PC-9 (cell line): ENCODE measurements at regions not wholly inside any gene's neighbourhood (a gene's known extent, or its start where the extent isn't known, plus 50 kb on each side); places are given as distances from the start of the nearest gene placed in this dataset.
"Not testable (repeated sequence)": the region's sequence is repeated elsewhere in the genome, so short reads cannot be mapped to it uniquely, and the experiment has no call there.

Experiments used
- BruUV-seq: library from RNA; stranded (reverse); fragments of 400-500 nt; replicated peaks from 2 replicates; lab custom pipeline; 2021; lab: Mats Ljungman, UMichigan
- CTCF ChIA-PET: fragments of 300-600 bp; sonication (Branson Sonifier 250); formaldehyde crosslinking; loops from one replicate; lab custom pipeline; 2022; ENCODE audit warnings: antibody characterized with exemption; lab: Charles Lee
- POLR2A ChIA-PET: fragments of 300-600 bp; sonication (Branson Sonifier 250); formaldehyde crosslinking; loops from one replicate; lab custom pipeline; 2022; ENCODE audit warnings: antibody characterized with exemption; ENCODE audit not compliant: unreplicated experiment; lab: Charles Lee
- DNase-seq, 2 experiments: peaks; one replicate each; pipeline versions ENCODE4 v3.0.0 to v3.0.0-alpha.2; 2015 to 2022; ENCODE audit warnings: mixed read lengths in 1 of 2
- H2AFZ ChIP-seq: fragments of 200-600 bp; sonication (generic); 2 replicates; pipeline ENCODE4 v1.8.1; 2017; ENCODE audit warnings: antibody characterized with exemption
- H3F3A ChIP-seq: fragments of 200-600 bp; sonication (generic); 2 replicates; pipeline ENCODE4 v1.8.1; 2017; ENCODE audit warnings: antibody characterized with exemption, mild to moderate bottlenecking, low read depth; ENCODE audit not compliant: insufficient read depth
- H3K27ac ChIP-seq: fragments of 200-600 bp; sonication (generic); 2 replicates; pipeline ENCODE4 v1.6.1; 2016; ENCODE audit warnings: mixed run types
- H3K27me3 ChIP-seq: fragments of 200-600 bp; sonication (generic); 2 replicates; pipeline ENCODE4 v1.6.1; 2016; ENCODE audit warnings: low read depth, mixed run types; ENCODE audit not compliant: insufficient read depth
- H3K36me3 ChIP-seq: fragments of 200-600 bp; sonication (generic); 2 replicates; pipeline ENCODE4 v1.6.1; 2016; ENCODE audit warnings: low read depth, mixed run types
- H3K4me1 ChIP-seq: fragments of 200-600 bp; sonication (generic); replicated peaks from 2 replicates; pipeline ENCODE4 v1.6.1; 2016; ENCODE audit warnings: mixed run types; ENCODE audit not compliant: insufficient read depth
- H3K4me2 ChIP-seq: fragments of 200-600 bp; sonication (generic); 2 replicates; pipeline ENCODE4 v1.6.1; 2017; ENCODE audit warnings: mixed run types
- H3K4me3 ChIP-seq: fragments of 200-600 bp; sonication (generic); 2 replicates; pipeline ENCODE4 v1.6.1; 2016; ENCODE audit warnings: mixed run types
- H3K79me2 ChIP-seq: fragments of 200-600 bp; sonication (generic); 2 replicates; pipeline ENCODE4 v1.6.1; 2017; ENCODE audit warnings: low read depth, mixed run types
- H3K9me2 ChIP-seq: fragments of 200-600 bp; sonication (generic); 2 replicates; pipeline ENCODE4 v1.8.1; 2017; ENCODE audit warnings: mild to moderate bottlenecking; ENCODE audit not compliant: insufficient read depth
- H3K9me3 ChIP-seq: fragments of 200-600 bp; sonication (generic); 2 replicates; pipeline ENCODE4 v1.8.1; 2016; ENCODE audit warnings: low read depth; ENCODE audit not compliant: insufficient read depth
- H4K20me1 ChIP-seq: fragments of 200-600 bp; sonication (generic); 2 replicates; pipeline ENCODE4 v1.8.1; 2017; ENCODE audit not compliant: insufficient read depth
- CTCF ChIP-seq: fragments of 200-600 bp; sonication (generic); conservative IDR thresholded peaks from 2 replicates; pipeline ENCODE4 v1.6.1; 2017; ENCODE audit warnings: mixed run types, antibody characterized with exemption, mild to moderate bottlenecking, moderate library complexity
- EZH2 ChIP-seq: fragments of 200-600 bp; sonication (generic); IDR thresholded peaks from 2 replicates; pipeline ENCODE4 v1.8.0; 2017; ENCODE audit warnings: antibody characterized with exemption, low read depth
- intact Hi-C: fragments of 100-400 bp; cut with micrococcal nuclease; formaldehyde crosslinking; loops from one replicate; pipeline ENCODE4 v1.10.0; 2022; ENCODE audit not compliant: unreplicated experiment

DNA sequence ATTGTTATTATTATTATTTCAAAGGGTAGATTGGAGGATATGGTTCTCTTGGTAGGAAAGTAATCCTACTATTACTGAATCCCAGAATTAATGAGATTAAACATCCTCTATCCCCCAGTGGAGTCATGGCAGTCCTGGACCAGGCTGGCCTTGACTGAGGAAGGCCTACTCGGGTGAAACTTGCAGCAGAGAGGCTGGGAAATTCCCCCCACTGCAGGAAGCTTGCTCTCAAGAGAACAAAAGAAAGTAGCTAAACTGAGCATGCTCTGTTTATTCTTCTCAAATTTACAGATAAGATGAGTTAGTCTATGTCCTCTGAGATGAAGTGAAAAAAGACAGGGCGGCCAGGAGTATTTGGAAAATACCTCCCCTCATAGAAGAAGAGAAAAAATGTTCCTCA is 233.9 kb upstream of the RPS23 start:
- no peaks in the 10 kb centered on the region for H3K27me3 ChIP-seq
- TF ChIP-seq EZH2, result no peak
- no peak for TF ChIP-seq CTCF
- no peaks in the 10 kb centered on the region for H4K20me1 ChIP-seq
- no peak overlapping the region for H3K4me2 ChIP-seq
- H3K9me3 ChIP-seq, result no peaks in the 10 kb centered on the region
- BruUV-seq, result no TSS peak
- H3K4me3 ChIP-seq, result no peak overlapping the region
- no peak for DNase-seq
- no peak overlapping the region for H3K27ac ChIP-seq
- intact Hi-C loops, result no loop called here
- H3K79me2 ChIP-seq, result no peaks in the 10 kb centered on the region
- ChIA-PET CTCF (no interaction called here), POLR2A (no interaction called here)
- no peaks in the 10 kb centered on the region for H3F3A ChIP-seq
- H3K4me1 ChIP-seq, result no peaks in the 10 kb centered on the region
- no peaks in the 10 kb centered on the region for H3K9me2 ChIP-seq
- no peak overlapping the region for H2AFZ ChIP-seq
- no peaks in the 10 kb centered on the region for H3K36me3 ChIP-seq

DNA sequence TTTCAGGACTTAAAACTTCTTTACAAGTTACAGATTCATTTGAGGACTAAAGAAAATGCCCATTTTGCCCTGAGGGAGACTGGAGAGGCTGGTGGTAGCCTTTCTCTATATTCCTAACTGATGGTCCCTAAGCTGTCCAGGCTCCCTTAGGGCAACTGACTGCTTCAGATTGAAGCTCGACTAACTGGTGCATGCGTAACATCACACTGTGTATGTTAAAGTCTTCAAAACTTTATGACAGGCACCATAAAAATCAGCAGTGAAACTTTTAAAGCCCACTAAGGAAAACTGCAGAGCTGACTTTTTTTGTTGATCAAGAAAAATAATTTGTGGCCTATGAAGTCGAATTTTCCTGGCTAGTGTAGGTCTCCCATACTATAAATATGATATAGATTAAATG is 233.0 kb upstream of the RPS23 start:
- ChIA-PET CTCF (no interaction called here), POLR2A (interaction anchor here (0.6 kb wide), 1 partner anchor 511 kb away, joined by 3 read pairs; no protein-coding TSS in a partner anchor)
- no peak overlapping the region for H3K4me2 ChIP-seq
- no peaks in the 10 kb centered on the region for H3K79me2 ChIP-seq
- no peak overlapping the region for H3K4me3 ChIP-seq
- no peaks in the 10 kb centered on the region for H3K9me2 ChIP-seq
- H3F3A ChIP-seq, result no peaks in the 10 kb centered on the region
- H3K9me3 ChIP-seq, result no peaks in the 10 kb centered on the region
- intact Hi-C loops, result no loop called here
- H2AFZ ChIP-seq, result no peak overlapping the region
- H3K4me1 ChIP-seq, result no peaks in the 10 kb centered on the region
- H3K27ac ChIP-seq, result no peak overlapping the region
- H3K36me3 ChIP-seq, result no peaks in the 10 kb centered on the region
- H3K27me3 ChIP-seq, result no peaks in the 10 kb centered on the region
- no peak for DNase-seq
- BruUV-seq, result no TSS peak
- no peaks in the 10 kb centered on the region for H4K20me1 ChIP-seq
- no peak for TF ChIP-seq EZH2
- TF ChIP-seq CTCF, result no peak

GRCh38 chr5:82509762-82510161 is 231.6 kb upstream of the RPS23 start:
- Histone ChIP-seq H3K79me2 (no peaks in the 10 kb centered on the region), H3K4me3 (no peak overlapping the region), H3K9me3 (no peaks in the 10 kb centered on the region), H2AFZ (no peak overlapping the region), H3K9me2 (no peaks in the 10 kb centered on the region), H4K20me1 (no peaks in the 10 kb centered on the region), H3K4me1 (no peaks in the 10 kb centered on the region), H3K4me2 (no peak overlapping the region), H3K27ac (no peak overlapping the region), H3K36me3 (no peaks in the 10 kb centered on the region), H3K27me3 (no peaks in the 10 kb centered on the region), H3F3A (no peaks in the 10 kb centered on the region)
- TF ChIP-seq CTCF (no peak), EZH2 (no peak)
- no TSS peak for BruUV-seq
- ChIA-PET CTCF (no interaction called here), POLR2A (no interaction called here)
- no peak for DNase-seq
- intact Hi-C loops, result no loop called here

DNA sequence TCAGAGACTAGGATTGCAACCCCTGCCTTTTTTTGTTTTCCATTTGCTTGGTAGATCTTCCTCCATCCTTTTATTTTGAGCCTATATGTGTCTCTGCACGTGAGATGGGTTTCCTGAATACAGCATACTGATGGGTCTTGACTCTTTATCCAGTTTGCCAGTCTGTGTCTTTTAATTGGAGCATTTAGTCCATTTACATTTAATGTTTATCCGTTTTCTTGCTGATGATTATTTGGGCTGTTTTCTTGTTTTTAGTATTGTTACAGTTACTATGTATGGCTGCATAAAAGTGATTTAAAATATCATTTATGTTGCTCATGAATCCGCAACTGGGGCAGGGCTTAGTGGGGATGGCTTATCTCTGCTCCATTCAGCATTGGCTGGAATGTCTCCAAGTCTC is 228.2 kb upstream of the RPS23 start:
- BruUV-seq, H3K36me3 ChIP-seq, H3K4me2 ChIP-seq, H3K9me3 ChIP-seq, H3K9me2 ChIP-seq, H4K20me1 ChIP-seq, H3F3A ChIP-seq, POLR2A ChIA-PET, H3K4me1 ChIP-seq, H3K27me3 ChIP-seq, DNase-seq, H3K4me3 ChIP-seq, H3K79me2 ChIP-seq, H2AFZ ChIP-seq, intact Hi-C loops, CTCF ChIA-PET, H3K27ac ChIP-seq: not testable (repeated sequence)
